ENCODE measurements at regions not wholly inside any gene's neighbourhood (a gene's known extent, or its start where the extent isn't known, plus 50 kb on each side); places are given as distances from the start of the nearest gene placed in this dataset.

DNA sequence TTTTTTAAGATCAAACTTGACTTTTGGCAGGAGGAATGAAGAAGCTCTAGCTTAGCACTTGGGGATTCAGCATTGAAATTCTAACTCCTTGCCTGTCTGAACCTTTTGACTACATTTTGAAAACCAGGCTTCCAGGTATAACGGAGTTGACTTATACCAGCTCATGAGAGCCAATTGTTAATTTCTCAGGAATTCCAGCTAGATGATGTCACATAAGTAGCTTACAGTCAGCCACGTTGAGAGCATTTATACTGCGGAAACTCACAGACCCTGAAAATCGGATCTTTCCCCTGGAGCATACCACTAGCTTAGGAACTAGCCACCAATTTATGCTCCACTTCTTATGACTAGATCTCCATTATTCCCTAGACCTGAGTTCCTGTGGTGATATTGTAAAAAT lies 321.4 kb upstream of the DPH6 start:
- H3K27ac ChIP-seq (ENCODE audit: low read depth, low read length), result no peak overlapping the region
- no peaks in the 10 kb centered on the region for H3K27me3 ChIP-seq (ENCODE audit: control insufficient read depth, insufficient read depth, low read length)
- H3K9ac ChIP-seq (ENCODE audit: low read length), result no peak overlapping the region
- H3K4me1 ChIP-seq (ENCODE audit: control insufficient read depth, insufficient read depth, low read length), result no peaks in the 10 kb centered on the region
- H3K36me3 ChIP-seq (ENCODE audit: control insufficient read depth, insufficient read depth, low read length), result no peaks in the 10 kb centered on the region
- H3K4me3 ChIP-seq (ENCODE audit: low read length), result no peak overlapping the region

DNA sequence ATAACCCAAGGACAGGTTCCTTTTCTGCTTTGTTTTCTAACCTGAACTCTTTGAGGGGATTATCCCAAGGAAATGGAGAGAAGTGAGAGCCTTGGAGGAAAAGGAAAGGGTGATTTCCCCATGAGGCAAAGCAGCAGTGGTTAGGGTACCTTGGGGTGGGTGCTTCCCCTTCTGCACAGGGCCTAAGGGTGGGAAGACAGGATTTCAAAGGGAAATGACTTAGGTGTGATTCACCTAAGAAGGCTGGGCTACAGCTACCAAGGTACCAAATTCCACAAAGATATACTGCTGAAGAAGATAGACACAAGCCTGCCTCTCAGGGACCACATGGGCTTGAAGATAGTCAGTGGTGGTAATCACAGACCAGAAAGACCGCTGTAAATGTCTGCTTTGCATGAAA lies 325.3 kb upstream of the DPH6 start:
- H3K4me3 ChIP-seq (ENCODE audit: low read length), result no peak overlapping the region
- no peaks in the 10 kb centered on the region for H3K4me1 ChIP-seq (ENCODE audit: control insufficient read depth, insufficient read depth, low read length)
- H3K9ac ChIP-seq (ENCODE audit: low read length), result no peak overlapping the region
- no peaks in the 10 kb centered on the region for H3K27me3 ChIP-seq (ENCODE audit: control insufficient read depth, insufficient read depth, low read length)
- H3K27ac ChIP-seq (ENCODE audit: low read depth, low read length), result no peak overlapping the region
- no peaks in the 10 kb centered on the region for H3K36me3 ChIP-seq (ENCODE audit: control insufficient read depth, insufficient read depth, low read length)

DNA sequence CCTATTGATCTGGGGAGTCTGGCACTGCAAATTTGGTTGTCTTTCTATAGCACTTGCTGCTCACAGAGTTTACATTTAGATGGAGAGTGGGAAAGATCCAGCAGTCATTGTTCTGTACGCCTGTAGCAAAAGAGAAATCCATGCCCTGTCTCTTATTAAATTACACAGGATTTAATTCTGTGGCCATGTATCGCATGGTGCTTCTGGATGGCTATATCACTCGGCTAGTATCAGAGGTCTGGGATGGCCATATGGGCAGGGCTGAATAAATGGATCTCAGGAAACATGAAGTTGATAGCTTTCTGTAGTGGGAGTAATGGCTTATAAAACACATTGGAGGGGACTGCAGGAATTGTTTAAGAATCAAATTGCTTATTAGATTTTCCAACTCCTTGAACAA lies 325.8 kb upstream of the DPH6 start:
- H3K27me3 ChIP-seq (ENCODE audit: control insufficient read depth, insufficient read depth, low read length), result no peaks in the 10 kb centered on the region
- no peaks in the 10 kb centered on the region for H3K36me3 ChIP-seq (ENCODE audit: control insufficient read depth, insufficient read depth, low read length)
- no peak overlapping the region for H3K4me3 ChIP-seq (ENCODE audit: low read length)
- no peak overlapping the region for H3K9ac ChIP-seq (ENCODE audit: low read length)
- H3K4me1 ChIP-seq (ENCODE audit: control insufficient read depth, insufficient read depth, low read length), result no peaks in the 10 kb centered on the region
- no peak overlapping the region for H3K27ac ChIP-seq (ENCODE audit: low read depth, low read length)

DNA sequence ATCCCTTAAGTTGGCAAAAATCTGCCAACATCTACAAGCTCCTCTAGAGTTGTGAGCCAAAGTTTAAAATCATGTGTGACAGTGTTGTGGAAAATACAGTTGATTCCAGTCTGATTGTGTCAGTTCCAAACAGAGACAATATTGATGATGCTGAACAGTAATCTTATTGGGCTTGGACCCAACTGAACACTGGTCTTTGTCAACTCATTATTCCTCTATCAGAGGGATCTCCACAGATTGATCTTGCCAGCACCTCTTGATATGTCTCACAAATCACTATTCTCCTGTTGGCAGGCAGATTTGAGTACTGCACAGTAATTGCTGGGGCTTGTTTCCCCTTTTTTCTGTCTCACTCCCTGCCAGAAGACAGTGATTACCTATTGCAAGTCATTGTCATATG lies 326.6 kb upstream of the DPH6 start:
- H3K4me1 ChIP-seq (ENCODE audit: control insufficient read depth, insufficient read depth, low read length), result no peaks in the 10 kb centered on the region
- no peak overlapping the region for H3K4me3 ChIP-seq (ENCODE audit: low read length)
- H3K27me3 ChIP-seq (ENCODE audit: control insufficient read depth, insufficient read depth, low read length), result no peaks in the 10 kb centered on the region
- no peak overlapping the region for H3K9ac ChIP-seq (ENCODE audit: low read length)
- no peak overlapping the region for H3K27ac ChIP-seq (ENCODE audit: low read depth, low read length)
- no peaks in the 10 kb centered on the region for H3K36me3 ChIP-seq (ENCODE audit: control insufficient read depth, insufficient read depth, low read length)

DNA sequence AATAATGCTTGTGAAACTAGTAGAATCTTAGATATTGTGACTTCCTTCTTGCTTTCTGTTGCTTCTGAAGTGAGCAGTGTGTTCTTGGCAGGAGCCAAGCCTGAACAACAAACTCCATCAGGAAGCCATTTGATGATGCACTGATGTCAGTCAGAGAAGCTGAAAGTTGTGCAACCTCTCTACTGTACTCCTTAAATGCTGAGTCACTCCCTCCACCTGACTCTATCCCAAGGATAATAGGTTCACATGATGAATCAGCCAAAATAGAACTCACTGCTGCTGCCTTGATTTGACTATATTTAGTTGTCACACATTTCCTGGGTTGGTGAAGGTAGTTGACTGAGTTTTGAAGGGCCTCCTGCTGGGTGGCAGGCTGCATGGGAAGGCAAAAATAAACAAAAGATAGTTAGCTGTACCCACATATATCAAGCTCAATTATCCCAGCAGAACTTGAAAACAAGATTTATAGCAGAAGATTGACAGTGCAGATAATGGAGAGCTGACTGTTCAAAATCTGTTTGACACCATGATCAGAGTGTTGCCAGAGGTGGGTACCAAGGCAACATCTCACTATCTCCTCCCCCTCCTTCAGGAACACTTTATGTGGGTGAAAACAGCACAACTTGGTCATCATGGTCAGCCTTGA lies 328.4 kb upstream of the DPH6 start:
- Histone ChIP-seq H3K9ac (ENCODE audit: low read length) (no peak overlapping the region), H3K27me3 (ENCODE audit: control insufficient read depth, insufficient read depth, low read length) (no peaks in the 10 kb centered on the region), H3K27ac (ENCODE audit: low read depth, low read length) (no peak overlapping the region), H3K4me3 (ENCODE audit: low read length) (no peak overlapping the region), H3K4me1 (ENCODE audit: control insufficient read depth, insufficient read depth, low read length) (no peaks in the 10 kb centered on the region), H3K36me3 (ENCODE audit: control insufficient read depth, insufficient read depth, low read length) (no peaks in the 10 kb centered on the region)

DNA sequence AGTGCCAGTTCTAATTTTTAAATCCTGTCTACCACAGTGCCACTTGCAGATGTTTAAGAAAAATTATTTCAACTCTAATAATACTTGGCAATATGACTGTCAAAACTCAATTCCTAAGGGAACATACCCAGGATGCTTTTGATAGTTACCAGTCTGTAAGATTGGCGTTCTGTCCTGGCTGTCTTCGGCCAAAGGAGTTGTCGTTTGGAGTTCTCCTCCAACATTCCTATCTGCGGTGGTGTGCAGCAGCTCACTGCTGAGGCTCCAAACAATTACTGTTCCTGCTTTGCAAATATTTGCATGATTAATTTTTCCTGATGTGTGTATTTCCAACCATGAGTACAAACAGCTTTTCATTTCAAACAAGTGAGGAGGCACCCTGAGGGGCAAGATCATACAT lies 330.8 kb upstream of the DPH6 start:
- Histone ChIP-seq H3K4me3 (ENCODE audit: low read length) (no peak overlapping the region), H3K27ac (ENCODE audit: low read depth, low read length) (no peak overlapping the region), H3K36me3 (ENCODE audit: control insufficient read depth, insufficient read depth, low read length) (no peaks in the 10 kb centered on the region), H3K4me1 (ENCODE audit: control insufficient read depth, insufficient read depth, low read length) (no peaks in the 10 kb centered on the region), H3K27me3 (ENCODE audit: control insufficient read depth, insufficient read depth, low read length) (no peaks in the 10 kb centered on the region), H3K9ac (ENCODE audit: low read length) (no peak overlapping the region)

DNA sequence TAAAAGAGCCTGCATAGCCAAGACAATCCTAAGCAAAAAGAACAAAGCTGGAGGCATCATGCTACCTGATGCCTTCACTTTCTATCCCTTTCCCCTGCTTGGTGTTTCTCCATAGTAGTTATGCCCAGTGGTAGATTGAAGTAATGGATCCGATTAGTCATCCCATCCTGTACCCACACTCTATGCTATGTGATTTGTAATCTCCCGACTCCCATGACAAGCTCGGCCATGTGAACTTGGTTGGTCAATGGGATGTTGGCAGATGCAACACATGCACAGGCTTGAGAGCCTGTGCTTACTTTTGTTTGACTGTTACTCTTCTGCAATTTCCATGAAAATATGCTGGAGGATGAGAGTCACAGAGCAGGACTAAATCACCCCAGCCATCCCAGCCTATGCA lies 334.9 kb upstream of the DPH6 start:
- H3K27me3 ChIP-seq (ENCODE audit: control insufficient read depth, insufficient read depth, low read length), result no peaks in the 10 kb centered on the region
- H3K9ac ChIP-seq (ENCODE audit: low read length), result no peak overlapping the region
- H3K4me3 ChIP-seq (ENCODE audit: low read length), result no peak overlapping the region
- no peaks in the 10 kb centered on the region for H3K36me3 ChIP-seq (ENCODE audit: control insufficient read depth, insufficient read depth, low read length)
- H3K27ac ChIP-seq (ENCODE audit: low read depth, low read length), result no peak overlapping the region
- H3K4me1 ChIP-seq (ENCODE audit: control insufficient read depth, insufficient read depth, low read length), result no peaks in the 10 kb centered on the region

DNA sequence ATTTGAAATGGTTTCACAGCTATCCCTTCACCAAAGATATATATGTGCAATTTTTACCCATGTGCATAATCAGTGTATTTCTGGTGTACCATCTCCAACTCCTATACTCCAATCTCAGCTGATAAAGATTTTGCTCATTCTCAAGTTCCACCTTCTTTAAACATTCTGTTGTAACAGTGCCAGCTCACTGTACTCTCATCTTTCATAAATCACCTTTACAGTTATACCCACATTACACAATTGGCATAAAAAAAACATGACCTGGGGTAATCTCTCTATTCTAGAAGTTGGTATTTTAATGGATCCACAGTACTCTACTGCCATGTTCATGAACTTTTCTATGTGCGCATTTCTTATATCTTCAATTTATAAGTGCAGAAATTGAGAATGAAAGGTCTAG lies 339.9 kb upstream of the DPH6 start:
- Histone ChIP-seq H3K4me1 (ENCODE audit: control insufficient read depth, insufficient read depth, low read length) (no peaks in the 10 kb centered on the region), H3K9ac (ENCODE audit: low read length) (no peak overlapping the region), H3K27ac (ENCODE audit: low read depth, low read length) (no peak overlapping the region), H3K4me3 (ENCODE audit: low read length) (no peak overlapping the region), H3K36me3 (ENCODE audit: control insufficient read depth, insufficient read depth, low read length) (no peaks in the 10 kb centered on the region), H3K27me3 (ENCODE audit: control insufficient read depth, insufficient read depth, low read length) (no peaks in the 10 kb centered on the region)

DNA sequence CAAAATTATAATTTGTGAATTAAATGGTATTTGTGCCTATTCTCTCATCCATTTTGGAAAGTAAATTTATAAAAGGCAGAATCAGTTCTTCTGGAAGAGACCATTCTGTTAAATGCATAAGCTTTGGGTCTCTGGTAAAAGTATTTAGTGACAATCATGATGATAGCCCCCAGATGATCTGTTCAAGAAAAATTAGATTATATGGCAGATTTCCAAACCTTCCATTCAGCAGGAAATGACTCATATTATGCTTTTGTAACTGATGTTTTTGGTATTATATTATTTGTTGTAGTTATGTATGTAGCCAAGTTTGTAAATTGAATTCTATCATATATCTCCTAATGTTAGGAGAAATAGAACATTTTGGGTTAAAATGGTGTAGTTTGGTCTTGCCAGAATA lies 340.8 kb upstream of the DPH6 start:
- H3K27ac ChIP-seq (ENCODE audit: low read depth, low read length), result no peak overlapping the region
- H3K4me3 ChIP-seq (ENCODE audit: low read length), result no peak overlapping the region
- H3K36me3 ChIP-seq (ENCODE audit: control insufficient read depth, insufficient read depth, low read length), result no peaks in the 10 kb centered on the region
- H3K4me1 ChIP-seq (ENCODE audit: control insufficient read depth, insufficient read depth, low read length), result no peaks in the 10 kb centered on the region
- H3K9ac ChIP-seq (ENCODE audit: low read length), result no peak overlapping the region
- H3K27me3 ChIP-seq (ENCODE audit: control insufficient read depth, insufficient read depth, low read length), result no peaks in the 10 kb centered on the region

DNA sequence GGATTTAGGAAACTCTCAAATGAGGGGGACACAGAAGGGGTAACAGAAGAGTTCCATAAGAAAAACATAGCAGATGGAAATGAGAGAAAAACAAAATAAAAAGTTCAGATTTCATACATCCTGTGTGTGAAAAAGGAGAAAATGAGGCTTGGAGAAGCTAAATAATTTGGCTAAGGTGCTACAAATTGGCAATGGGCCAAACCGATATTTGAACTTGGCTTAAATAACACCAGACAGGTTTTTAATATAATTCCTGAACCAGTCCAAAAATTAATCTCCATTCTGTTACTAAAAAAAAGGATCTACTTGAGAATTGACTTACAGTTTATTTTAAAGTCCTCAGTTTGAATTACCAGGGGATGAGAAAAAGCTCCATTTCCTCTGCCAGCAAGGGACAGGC lies 342.9 kb upstream of the DPH6 start:
- Histone ChIP-seq H3K27me3 (ENCODE audit: control insufficient read depth, insufficient read depth, low read length) (no peaks in the 10 kb centered on the region), H3K36me3 (ENCODE audit: control insufficient read depth, insufficient read depth, low read length) (no peaks in the 10 kb centered on the region)

DNA sequence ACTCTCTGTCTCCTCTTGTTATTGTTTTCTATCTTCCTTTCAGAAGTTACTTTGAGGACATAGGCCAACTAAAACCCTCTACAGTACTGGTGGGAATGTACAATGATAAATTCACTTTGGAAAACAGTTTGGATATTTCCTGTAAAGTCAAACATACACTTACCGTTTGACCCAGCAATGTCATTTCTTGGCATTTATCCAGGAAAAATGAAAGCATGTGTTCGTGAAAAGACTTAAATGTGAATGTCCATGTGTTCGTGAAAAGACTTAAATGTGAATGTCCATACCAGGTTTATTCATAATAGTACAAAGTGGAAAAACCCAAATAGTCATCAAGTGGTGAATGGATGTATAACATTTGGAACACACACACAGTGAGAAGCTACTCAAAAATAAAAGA lies 361.5 kb upstream of the DPH6 start:
- no peaks in the 10 kb centered on the region for H3K27me3 ChIP-seq (ENCODE audit: control insufficient read depth, insufficient read depth, low read length)
- H3K4me1 ChIP-seq (ENCODE audit: control insufficient read depth, insufficient read depth, low read length), result no peaks in the 10 kb centered on the region
- no peak overlapping the region for H3K27ac ChIP-seq (ENCODE audit: low read depth, low read length)
- no peak overlapping the region for H3K4me3 ChIP-seq (ENCODE audit: low read length)
- H3K36me3 ChIP-seq (ENCODE audit: control insufficient read depth, insufficient read depth, low read length), result no peaks in the 10 kb centered on the region
- no peak overlapping the region for H3K9ac ChIP-seq (ENCODE audit: low read length)

More for the DNA sequence above, 342.9 kb upstream of the DPH6 start:
- Histone ChIP-seq H3K27ac (ENCODE audit: low read depth, low read length) (no peak overlapping the region), H3K4me3 (ENCODE audit: low read length) (no peak overlapping the region), H3K4me1 (ENCODE audit: control insufficient read depth, insufficient read depth, low read length) (no peaks in the 10 kb centered on the region), H3K9ac (ENCODE audit: low read length) (no peak overlapping the region)

DNA sequence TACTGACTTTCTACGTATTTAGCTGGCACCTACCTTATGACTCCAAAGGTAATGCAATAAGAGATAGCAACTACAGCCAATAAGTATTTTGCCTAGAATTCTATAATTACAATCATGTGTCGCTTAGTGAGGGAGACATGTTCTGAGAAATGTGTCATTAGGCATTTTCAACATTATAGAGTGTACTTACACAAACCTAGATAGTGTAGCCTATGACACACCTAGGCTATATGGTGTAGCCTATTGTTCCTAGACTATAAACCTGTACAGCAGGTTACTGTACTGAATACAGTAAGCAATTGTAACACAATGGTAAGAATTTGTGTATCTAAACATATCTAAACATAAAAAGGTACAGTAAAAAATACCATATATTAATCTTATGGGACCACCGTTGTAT lies 363.4 kb upstream of the DPH6 start:
- Histone ChIP-seq H3K9ac (ENCODE audit: low read length) (no peak overlapping the region), H3K27me3 (ENCODE audit: control insufficient read depth, insufficient read depth, low read length) (no peaks in the 10 kb centered on the region), H3K27ac (ENCODE audit: low read depth, low read length) (no peak overlapping the region), H3K4me3 (ENCODE audit: low read length) (no peak overlapping the region), H3K36me3 (ENCODE audit: control insufficient read depth, insufficient read depth, low read length) (no peaks in the 10 kb centered on the region), H3K4me1 (ENCODE audit: control insufficient read depth, insufficient read depth, low read length) (no peaks in the 10 kb centered on the region)

DNA sequence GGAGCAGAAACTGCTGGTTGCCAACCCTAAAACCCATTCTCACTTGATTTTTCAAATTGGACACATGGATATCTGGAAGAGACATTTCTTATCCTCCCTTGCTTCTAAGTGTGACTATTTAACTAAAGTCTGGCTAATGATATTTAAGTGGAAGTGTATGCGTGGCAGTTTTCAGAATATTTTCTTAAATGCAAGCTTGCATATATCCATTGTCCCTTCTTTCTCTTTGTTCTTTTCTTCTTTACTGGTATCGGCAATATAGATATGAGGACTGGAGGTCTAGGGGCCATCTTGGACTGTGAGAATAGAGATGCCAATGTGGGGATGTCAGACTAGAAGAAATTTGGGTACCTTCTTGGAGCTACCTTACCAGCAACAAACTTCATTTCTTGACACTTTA lies 364.3 kb upstream of the DPH6 start:
- Histone ChIP-seq H3K4me1 (ENCODE audit: control insufficient read depth, insufficient read depth, low read length) (no peaks in the 10 kb centered on the region), H3K36me3 (ENCODE audit: control insufficient read depth, insufficient read depth, low read length) (no peaks in the 10 kb centered on the region), H3K4me3 (ENCODE audit: low read length) (no peak overlapping the region), H3K27me3 (ENCODE audit: control insufficient read depth, insufficient read depth, low read length) (no peaks in the 10 kb centered on the region), H3K9ac (ENCODE audit: low read length) (no peak overlapping the region), H3K27ac (ENCODE audit: low read depth, low read length) (no peak overlapping the region)
